Activated CD4-positive, alpha-beta T cell treated with anti-CD3 and anti-CD28 coated beads, Interleukin-2, amount 10 ng/mL, durations not matched to agents 24 days and 14 days (primary cell): ENCODE measurements at regions not wholly inside any gene's neighbourhood (a gene's known extent, or its start where the extent isn't known, plus 50 kb on each side); places are given as distances from the start of the nearest gene placed in this dataset.
"Not testable (repeated sequence)": the region's sequence is repeated elsewhere in the genome, so short reads cannot be mapped to it uniquely, and the experiment has no call there.

Source experiments
- DNase-seq: peaks from one replicate; pipeline ENCODE4 v3.0.0; 2022
- H3K27ac Mint-ChIP-seq: one replicate; pipeline ENCODE4 v1.8.0; 2022; ENCODE audit warnings: mild to moderate bottlenecking, mixed read lengths
- H3K27me3 Mint-ChIP-seq: one replicate; pipeline ENCODE4 v1.8.0; 2022; ENCODE audit warnings: mixed read lengths
- H3K36me3 Mint-ChIP-seq: one replicate; pipeline ENCODE4 v1.8.0; 2022; ENCODE audit warnings: low read depth, mild to moderate bottlenecking, mixed read lengths
- H3K4me1 Mint-ChIP-seq: one replicate; pipeline ENCODE4 v1.8.0; 2021; ENCODE audit warnings: mixed read lengths
- H3K4me3 Mint-ChIP-seq: one replicate; pipeline ENCODE4 v1.8.0; 2022; ENCODE audit warnings: mild to moderate bottlenecking, moderate library complexity, mixed read lengths
- H3K9me3 Mint-ChIP-seq: one replicate; pipeline ENCODE4 v1.8.0; 2021; ENCODE audit warnings: mixed read lengths
- intact Hi-C: fragments of 100-400 bp; cut with micrococcal nuclease; formaldehyde crosslinking; loops from one replicate; pipeline ENCODE4 v1.15.1; 2023

DNA sequence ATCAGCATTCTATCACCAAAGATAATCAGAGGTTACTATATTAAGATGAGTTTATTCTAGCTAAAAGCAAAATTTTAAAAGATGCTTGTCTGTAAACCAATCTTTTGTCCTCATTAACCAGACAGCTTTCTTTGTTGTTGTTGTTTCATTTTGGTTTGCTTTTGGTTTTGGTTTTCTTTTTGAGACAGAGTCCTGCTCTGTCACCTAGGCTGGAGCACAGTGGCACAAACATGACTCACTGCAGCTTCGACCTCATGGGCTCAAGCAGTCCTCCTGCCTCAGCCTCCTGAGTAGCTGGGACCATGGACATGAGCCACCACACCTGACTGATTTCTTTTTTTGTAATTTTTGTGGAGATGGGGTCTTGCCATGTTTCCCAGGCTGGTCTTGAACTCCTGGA, 102.9 kb downstream of the COX18 start:
- no peak overlapping the region for H3K4me3 Mint-ChIP-seq
- H3K27ac Mint-ChIP-seq, result no peak overlapping the region
- H3K4me1 Mint-ChIP-seq, result peaks cover 2% of the 10 kb centered on the region
- peak; percentile 65 for DNase-seq
- H3K9me3 Mint-ChIP-seq, result peaks cover 14% of the 10 kb centered on the region
- no peaks in the 10 kb centered on the region for H3K36me3 Mint-ChIP-seq
- intact Hi-C loops, result no loop called here
- peaks cover 6% of the 10 kb centered on the region for H3K27me3 Mint-ChIP-seq

DNA sequence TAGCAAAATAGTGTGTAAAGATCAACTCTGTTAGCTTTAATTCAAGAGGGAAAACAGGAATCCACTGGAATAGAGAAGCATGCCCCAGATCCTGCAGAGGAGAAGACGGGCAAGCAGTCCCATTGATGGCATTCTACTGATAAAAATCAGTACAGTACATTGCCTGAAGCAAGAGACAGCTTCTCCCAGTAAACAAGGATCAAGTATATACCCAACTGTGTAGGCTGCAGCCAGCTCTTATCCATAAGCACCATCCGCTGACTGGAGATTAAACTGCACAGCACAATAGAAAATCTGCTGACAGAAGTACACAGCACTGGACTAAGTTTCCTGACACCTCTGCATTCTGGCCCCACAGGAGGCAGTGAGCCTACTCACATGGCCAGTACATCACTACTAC, 110.1 kb downstream of the COX18 start:
- Mint-ChIP-seq H3K36me3 (no peaks in the 10 kb centered on the region), H3K4me3 (no peak overlapping the region), H3K4me1 (no peaks in the 10 kb centered on the region), H3K27ac (no peak overlapping the region), H3K9me3 (peaks cover 20% of the 10 kb centered on the region), H3K27me3 (peaks cover 2% of the 10 kb centered on the region)
- intact Hi-C loops, result no loop called here
- DNase-seq, result no peak

DNA sequence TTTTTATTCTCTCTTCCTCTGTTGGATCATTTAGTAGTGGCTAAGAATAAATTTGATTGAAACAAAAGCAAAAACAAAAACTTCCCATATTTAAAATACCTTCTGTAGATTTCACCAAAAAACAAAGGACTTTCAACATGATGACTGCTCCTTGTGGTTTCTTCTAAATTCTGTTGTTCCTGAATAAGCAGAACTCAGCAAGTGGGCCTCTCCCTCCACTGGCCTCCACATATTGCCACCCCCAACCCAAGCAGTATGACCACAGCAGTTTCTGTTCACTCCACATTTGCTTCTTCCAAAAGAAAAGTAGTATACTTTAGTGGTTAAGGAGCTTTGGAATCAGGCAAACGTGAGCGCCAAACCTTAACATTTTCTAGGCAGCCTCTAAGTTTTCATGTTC, 114.7 kb downstream of the COX18 start:
- no peaks in the 10 kb centered on the region for H3K4me1 Mint-ChIP-seq
- H3K9me3 Mint-ChIP-seq, result peaks cover 5% of the 10 kb centered on the region
- no peaks in the 10 kb centered on the region for H3K27me3 Mint-ChIP-seq
- DNase-seq, result no peak
- intact Hi-C loops, result no loop called here
- no peak overlapping the region for H3K4me3 Mint-ChIP-seq
- H3K36me3 Mint-ChIP-seq, result no peaks in the 10 kb centered on the region
- H3K27ac Mint-ChIP-seq, result no peak overlapping the region

DNA sequence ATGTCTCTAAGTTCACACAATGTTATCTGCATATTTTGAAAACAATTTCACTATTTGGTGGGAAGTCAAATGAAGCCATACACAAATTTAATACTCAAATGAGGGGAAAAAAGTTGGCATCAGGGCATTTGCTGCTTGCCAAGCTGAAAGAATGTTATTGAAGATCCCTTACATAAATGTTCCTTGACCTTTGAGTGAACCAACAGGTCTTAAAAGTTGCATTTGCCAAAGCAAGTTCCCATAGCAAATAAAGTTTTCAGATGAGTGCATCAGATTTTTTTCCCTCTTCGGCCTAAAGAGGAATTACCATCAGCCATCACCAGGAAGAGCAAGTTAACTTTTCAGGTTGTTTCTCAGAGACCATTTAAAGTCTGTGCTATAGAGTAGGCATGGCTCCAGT, 115.9 kb downstream of the COX18 start:
- no peak for DNase-seq
- intact Hi-C loops, result no loop called here
- Mint-ChIP-seq H3K27me3 (no peaks in the 10 kb centered on the region), H3K9me3 (peaks cover 5% of the 10 kb centered on the region), H3K36me3 (no peaks in the 10 kb centered on the region), H3K4me1 (no peaks in the 10 kb centered on the region), H3K4me3 (no peak overlapping the region), H3K27ac (no peak overlapping the region)

DNA sequence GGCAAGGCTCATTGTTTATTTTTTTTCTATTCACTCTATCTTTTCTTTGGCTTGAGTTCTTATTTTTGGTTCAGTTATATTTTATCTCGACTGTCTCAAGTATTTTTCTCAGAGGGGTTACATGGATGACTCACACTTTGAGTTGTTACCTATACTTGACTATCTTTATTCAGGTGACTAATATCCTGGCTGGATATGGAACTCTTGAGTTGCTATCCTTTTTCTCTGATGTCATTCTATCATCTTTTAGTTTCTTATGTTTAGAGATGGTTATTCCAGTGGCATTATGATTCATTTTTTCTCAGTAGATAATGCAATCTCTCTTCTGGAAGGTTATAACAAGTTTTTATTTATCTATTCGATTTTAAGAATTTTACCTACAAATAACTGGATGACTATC, 117.9 kb downstream of the COX18 start:
- H3K4me3 Mint-ChIP-seq, result no peak overlapping the region
- no peak overlapping the region for H3K27ac Mint-ChIP-seq
- H3K27me3 Mint-ChIP-seq, result no peaks in the 10 kb centered on the region
- no peaks in the 10 kb centered on the region for H3K36me3 Mint-ChIP-seq
- H3K4me1 Mint-ChIP-seq, result no peaks in the 10 kb centered on the region
- no peak for DNase-seq
- intact Hi-C loops, result no loop called here
- H3K9me3 Mint-ChIP-seq, result peaks cover 5% of the 10 kb centered on the region

DNA sequence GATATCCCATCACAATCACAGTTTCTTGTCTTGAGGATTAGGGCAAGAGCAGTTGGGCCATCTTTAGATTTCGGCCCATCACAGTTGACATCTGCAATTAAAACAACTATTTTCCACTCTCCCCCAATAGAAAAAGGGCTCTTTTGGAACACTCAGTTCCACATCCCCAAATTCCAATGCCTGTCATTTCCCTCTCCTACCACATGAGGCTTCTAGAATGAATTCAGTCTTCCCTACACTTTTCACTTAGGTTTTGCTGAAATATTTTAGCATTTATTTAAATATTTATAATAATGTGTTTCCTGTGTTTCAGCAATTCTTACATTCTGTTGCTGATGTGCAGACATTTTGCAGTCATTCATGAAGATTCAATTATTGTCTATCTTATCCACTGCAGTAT, 118.4 kb downstream of the COX18 start:
- no peak overlapping the region for H3K4me3 Mint-ChIP-seq
- no peaks in the 10 kb centered on the region for H3K4me1 Mint-ChIP-seq
- no peak for DNase-seq
- peaks cover 5% of the 10 kb centered on the region for H3K9me3 Mint-ChIP-seq
- H3K27ac Mint-ChIP-seq, result no peak overlapping the region
- H3K36me3 Mint-ChIP-seq, result no peaks in the 10 kb centered on the region
- intact Hi-C loops, result no loop called here
- H3K27me3 Mint-ChIP-seq, result no peaks in the 10 kb centered on the region

DNA sequence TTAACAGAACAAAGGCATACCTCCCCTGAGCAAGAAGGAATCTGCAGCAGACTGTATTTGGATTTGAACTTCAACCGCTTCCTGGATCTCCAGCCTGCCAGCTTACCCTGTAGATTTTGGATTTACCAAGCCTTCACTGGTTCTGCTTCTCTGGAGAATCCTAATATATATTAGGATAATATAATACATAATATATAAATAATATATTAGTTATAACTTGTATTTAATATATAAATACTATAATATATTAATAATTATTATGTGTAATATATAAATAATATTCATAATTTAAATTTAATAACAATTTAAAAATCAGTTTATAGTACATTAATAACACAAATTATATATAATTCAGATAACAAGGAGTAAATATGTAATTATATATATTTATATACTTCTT, 121.4 kb downstream of the COX18 start:
- Mint-ChIP-seq H3K9me3 (no peaks in the 10 kb centered on the region), H3K4me1 (no peaks in the 10 kb centered on the region), H3K27ac (no peak overlapping the region), H3K4me3 (no peak overlapping the region), H3K27me3 (no peaks in the 10 kb centered on the region), H3K36me3 (no peaks in the 10 kb centered on the region)
- intact Hi-C loops, result no loop called here
- no peak for DNase-seq

DNA sequence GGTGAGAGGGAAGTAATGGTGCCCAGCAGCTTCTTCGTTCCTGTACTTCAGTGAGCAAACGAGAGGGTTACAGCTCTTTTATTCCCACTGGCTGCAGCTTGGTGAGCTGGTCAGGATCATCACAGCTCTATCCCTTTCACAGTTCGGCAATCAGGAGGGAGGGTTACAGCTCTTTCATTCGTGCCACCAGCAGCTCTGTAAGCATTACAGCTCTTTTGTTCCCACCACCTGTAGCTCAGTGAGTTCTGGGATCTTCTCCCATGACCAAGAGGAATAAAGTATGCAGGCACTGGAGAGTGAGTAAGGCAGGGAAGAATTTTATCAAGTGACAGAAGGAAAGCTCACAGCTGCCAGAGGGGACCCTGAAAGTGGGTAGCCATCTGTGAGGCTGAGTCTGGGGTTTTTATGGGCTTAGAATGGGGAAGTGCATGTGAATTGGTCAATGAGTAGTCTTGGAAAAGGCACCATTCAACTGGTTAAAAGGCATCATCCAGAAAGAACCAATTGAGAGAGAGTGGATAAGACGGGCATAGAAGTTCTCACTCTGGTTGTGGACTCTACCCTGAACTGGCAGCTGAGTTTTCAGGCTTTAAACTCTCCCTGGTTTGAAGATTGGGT, 123.7 kb downstream of the COX18 start:
- Mint-ChIP-seq H3K9me3 (no peaks in the 10 kb centered on the region), H3K27me3 (no peaks in the 10 kb centered on the region), H3K4me1 (no peaks in the 10 kb centered on the region), H3K27ac (no peak overlapping the region), H3K36me3 (no peaks in the 10 kb centered on the region), H3K4me3 (no peak overlapping the region)
- DNase-seq, result no peak
- intact Hi-C loops, result no loop called here

DNA sequence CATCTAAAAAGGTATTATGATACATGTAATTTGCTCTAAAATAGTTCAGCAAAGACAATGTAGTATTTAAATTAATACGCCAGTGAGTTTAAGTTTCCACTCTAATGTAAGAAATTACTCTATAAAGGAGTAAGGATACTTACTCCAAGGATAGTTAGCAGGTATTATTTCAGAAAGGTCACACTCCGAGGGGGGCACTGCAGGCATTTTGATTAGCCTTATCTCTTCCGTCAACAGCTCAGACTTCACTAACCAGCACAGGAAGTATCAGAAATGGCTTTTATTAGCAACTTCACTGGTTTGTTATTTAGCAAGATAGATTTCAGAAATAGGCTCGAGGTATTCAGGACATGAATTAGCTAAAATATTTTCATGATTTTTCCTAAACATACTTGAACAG, 127.0 kb downstream of the COX18 start:
- Mint-ChIP-seq H3K4me1 (no peaks in the 10 kb centered on the region), H3K36me3 (no peaks in the 10 kb centered on the region), H3K27me3 (no peaks in the 10 kb centered on the region), H3K4me3 (no peak overlapping the region), H3K27ac (no peak overlapping the region), H3K9me3 (no peaks in the 10 kb centered on the region)
- intact Hi-C loops, result no loop called here
- DNase-seq, result no peak

DNA sequence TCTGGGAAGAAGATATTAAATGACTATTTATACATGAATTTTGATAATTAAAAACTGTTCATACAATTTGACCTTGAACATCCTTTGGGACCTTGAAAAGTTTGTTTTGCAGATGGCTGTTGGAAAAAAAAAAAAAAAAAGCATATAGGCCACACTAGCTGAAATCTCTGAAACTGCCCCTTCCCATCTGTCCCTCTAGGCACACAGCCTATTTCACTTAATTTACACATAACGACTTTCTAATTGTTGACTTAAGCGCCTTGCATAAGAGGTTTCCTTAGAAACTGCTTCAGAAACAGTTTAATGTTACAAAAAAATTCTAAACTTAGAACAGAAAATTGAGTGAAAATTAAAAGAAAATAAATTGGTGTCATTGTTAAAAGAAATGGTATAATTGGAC, 131.0 kb downstream of the COX18 start:
- intact Hi-C loops, result no loop called here
- no peaks in the 10 kb centered on the region for H3K27me3 Mint-ChIP-seq
- DNase-seq, result no peak
- H3K4me1 Mint-ChIP-seq, result peaks cover 4% of the 10 kb centered on the region
- H3K27ac Mint-ChIP-seq, result no peak overlapping the region
- no peak overlapping the region for H3K4me3 Mint-ChIP-seq
- no peaks in the 10 kb centered on the region for H3K36me3 Mint-ChIP-seq
- no peaks in the 10 kb centered on the region for H3K9me3 Mint-ChIP-seq

DNA sequence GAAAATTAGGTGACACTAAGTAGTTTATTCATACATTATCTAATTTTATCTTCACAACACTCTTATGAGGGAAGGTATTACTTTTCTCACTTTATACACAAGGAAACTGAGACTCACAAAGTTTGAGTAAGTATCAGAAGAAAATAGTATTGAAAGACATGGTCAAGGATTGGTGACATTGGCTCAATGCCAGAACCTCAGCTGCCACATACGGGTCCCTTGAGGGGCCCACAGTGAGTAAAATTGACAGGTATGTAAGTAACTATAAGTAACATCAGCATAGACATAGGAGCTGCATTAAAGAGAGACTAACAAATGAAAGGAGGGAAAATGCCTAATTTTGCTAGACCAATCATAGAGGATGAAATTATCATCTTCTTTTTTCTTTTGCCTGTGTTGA, 134.1 kb downstream of the COX18 start:
- Mint-ChIP-seq H3K27ac (no peak overlapping the region), H3K27me3 (no peaks in the 10 kb centered on the region), H3K9me3 (no peaks in the 10 kb centered on the region), H3K4me3 (no peak overlapping the region), H3K4me1 (peaks cover 4% of the 10 kb centered on the region), H3K36me3 (no peaks in the 10 kb centered on the region)
- intact Hi-C loops, result no loop called here
- DNase-seq, result no peak

DNA sequence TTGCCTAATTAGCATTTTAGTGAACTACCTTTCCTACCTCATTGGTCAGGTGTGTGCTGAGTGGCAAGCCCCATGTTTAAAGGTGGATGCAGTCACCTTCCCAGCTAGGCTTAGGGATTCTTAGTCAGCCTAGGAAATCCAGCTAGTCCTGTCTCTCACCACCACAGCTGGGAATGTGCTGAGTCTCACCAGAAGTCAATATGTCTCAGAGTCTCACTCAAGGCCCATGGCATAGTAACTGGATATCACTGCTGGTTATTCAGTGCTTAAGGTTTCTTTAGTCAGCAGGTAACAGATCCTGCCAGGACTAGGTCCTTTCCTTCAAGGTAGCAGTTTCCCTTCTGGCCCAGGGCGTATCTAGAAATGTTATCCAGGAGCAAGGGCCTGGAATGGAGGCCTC, 136.5 kb downstream of the COX18 start:
- Mint-ChIP-seq H3K36me3 (no peaks in the 10 kb centered on the region), H3K4me3 (no peak overlapping the region), H3K9me3 (no peaks in the 10 kb centered on the region), H3K27me3 (no peaks in the 10 kb centered on the region), H3K4me1 (peaks cover 4% of the 10 kb centered on the region), H3K27ac (no peak overlapping the region)
- intact Hi-C loops, result no loop called here
- no peak for DNase-seq

DNA sequence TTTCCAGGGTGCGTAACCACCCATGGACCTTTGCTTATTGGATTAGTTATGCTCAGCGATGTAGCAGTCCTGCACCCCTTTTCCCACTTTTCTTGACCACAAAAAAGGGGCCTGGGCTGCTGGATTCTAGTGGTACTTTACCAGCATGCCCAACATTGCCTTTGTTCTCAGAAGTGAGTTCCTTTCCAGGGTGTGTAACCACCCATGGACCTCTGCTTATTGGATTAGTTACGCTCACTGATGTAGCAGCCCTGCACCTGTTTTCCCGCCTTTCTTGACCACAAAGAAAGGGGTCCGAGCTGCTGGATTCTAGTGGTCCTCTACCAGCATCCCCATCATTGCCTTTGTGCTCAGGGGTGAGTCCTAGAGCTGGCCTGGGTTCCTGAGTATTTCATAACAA, 138.2 kb downstream of the COX18 start:
- intact Hi-C loops, result no loop called here
- Mint-ChIP-seq H3K27me3 (no peaks in the 10 kb centered on the region), H3K27ac (no peak overlapping the region), H3K4me1 (peaks cover 4% of the 10 kb centered on the region), H3K9me3 (no peaks in the 10 kb centered on the region), H3K36me3 (no peaks in the 10 kb centered on the region), H3K4me3 (no peak overlapping the region)
- DNase-seq, result no peak

DNA sequence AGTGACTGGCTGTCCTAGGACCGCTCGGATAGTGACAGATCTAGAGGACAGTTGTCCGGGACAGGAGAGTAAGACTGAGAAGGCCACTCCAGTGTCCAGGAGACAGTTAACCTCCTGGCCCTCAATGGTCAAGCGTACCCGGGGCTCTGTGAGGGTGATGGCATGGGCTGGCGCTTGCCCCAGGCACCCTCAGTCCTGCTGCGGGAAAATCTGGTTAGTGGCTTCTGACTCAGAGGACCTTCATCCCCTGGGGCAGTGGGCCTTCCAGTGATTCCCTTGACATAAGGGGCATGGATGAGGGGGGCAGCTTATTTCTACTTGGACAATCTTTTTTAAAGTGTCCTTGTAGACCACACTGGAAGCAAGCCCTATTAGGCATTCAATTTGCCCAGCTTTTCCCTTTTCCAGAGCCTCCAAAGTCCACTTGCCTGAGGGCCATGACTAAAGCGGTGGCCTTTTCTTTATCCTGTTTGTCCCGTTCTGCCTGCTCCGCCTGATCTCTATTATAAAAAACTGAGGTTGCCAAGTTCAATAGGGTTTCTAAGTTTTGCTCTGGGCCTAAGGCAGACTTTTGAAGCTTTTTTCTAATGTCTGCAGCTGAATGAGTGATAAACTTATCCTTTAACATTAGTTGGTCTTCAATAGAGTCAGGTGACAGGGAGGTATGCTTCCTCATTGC, 139.8 kb downstream of the COX18 start:
- intact Hi-C loops, H3K27ac Mint-ChIP-seq: not testable (repeated sequence)

DNA sequence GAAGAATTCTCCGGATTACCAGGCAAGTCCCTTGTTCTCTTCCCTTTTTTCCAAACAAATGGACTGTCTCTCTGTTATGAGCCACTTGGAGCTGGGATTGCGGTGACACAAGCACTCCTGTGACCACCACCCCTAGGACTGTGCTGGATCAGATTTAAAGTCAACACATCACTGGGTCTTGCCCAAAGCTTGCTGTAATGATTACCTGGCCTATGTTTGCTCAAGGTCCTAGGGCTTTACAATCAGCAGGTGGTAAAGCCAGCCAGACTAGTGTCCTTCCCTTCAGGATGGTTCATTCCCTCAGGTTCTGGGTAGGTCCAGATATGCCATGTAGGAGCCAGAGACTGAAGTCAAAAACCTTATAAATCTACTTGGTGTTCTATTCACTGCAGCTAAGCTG, 144.7 kb downstream of the COX18 start:
- intact Hi-C loops, result no loop called here
- no peaks in the 10 kb centered on the region for H3K36me3 Mint-ChIP-seq

More for the DNA sequence above, 139.8 kb downstream of the COX18 start:
- not testable (repeated sequence) for H3K36me3 Mint-ChIP-seq, H3K9me3 Mint-ChIP-seq, H3K4me3 Mint-ChIP-seq, H3K27me3 Mint-ChIP-seq, H3K4me1 Mint-ChIP-seq, DNase-seq

More for the DNA sequence above, 144.7 kb downstream of the COX18 start:
- no peaks in the 10 kb centered on the region for H3K9me3 Mint-ChIP-seq
- H3K4me1 Mint-ChIP-seq, result no peaks in the 10 kb centered on the region
- H3K27ac Mint-ChIP-seq, result no peak overlapping the region
- no peak for DNase-seq
- no peaks in the 10 kb centered on the region for H3K27me3 Mint-ChIP-seq
- H3K4me3 Mint-ChIP-seq, result no peak overlapping the region
